ENCODE measurements at regions not wholly inside any gene's neighbourhood (a gene's known extent, or its start where the extent isn't known, plus 50 kb on each side); places are given as distances from the start of the nearest gene placed in this dataset.

GRCh38 chr6:37103169-37104039 is 66.5 kb upstream of the PIM1 start:
- in situ Hi-C loops (cut with MboI; ENCODE audit: low pct_unique_long_range_greater_than_20kb, low sequenced_read_pairs) = no loop called here
- peak; percentile 58 for DNase-seq

- DNase-seq = no peak
- in situ Hi-C loops (cut with MboI; ENCODE audit: low pct_unique_long_range_greater_than_20kb, low sequenced_read_pairs) = no loop called here
These were observed 65.2 kb upstream of the PIM1 start for GRCh38 chr6:37104824-37105147.

GRCh38 chr6:37105148-37106050 is 64.6 kb upstream of the PIM1 start:
- in situ Hi-C loops (cut with MboI; ENCODE audit: low pct_unique_long_range_greater_than_20kb, low sequenced_read_pairs) = no loop called here

GRCh38 chr6:37106051-37106363 is 63.9 kb upstream of the PIM1 start:
- no peak for DNase-seq
- in situ Hi-C loops (cut with MboI; ENCODE audit: low pct_unique_long_range_greater_than_20kb, low sequenced_read_pairs) = no loop called here

More at GRCh38 chr6:37105148-37106050, 64.6 kb upstream of the PIM1 start:
- no peak for DNase-seq

- in situ Hi-C loops (cut with MboI; ENCODE audit: low pct_unique_long_range_greater_than_20kb, low sequenced_read_pairs) = no loop called here
- no peak for DNase-seq
These were observed 63.4 kb upstream of the PIM1 start for GRCh38 chr6:37106554-37106953.

GRCh38 chr6:37106982-37107491 is 62.9 kb upstream of the PIM1 start:
- in situ Hi-C loops (cut with MboI; ENCODE audit: low pct_unique_long_range_greater_than_20kb, low sequenced_read_pairs) = no loop called here
- no peak for DNase-seq

GRCh38 chr6:37109714-37110499 is 60.0 kb upstream of the PIM1 start:
- in situ Hi-C loops (cut with MboI; ENCODE audit: low pct_unique_long_range_greater_than_20kb, low sequenced_read_pairs) = no loop called here
- DNase-seq = no peak

- in situ Hi-C loops (cut with MboI; ENCODE audit: low pct_unique_long_range_greater_than_20kb, low sequenced_read_pairs) = no loop called here
- no peak for DNase-seq
These were observed 59.2 kb upstream of the PIM1 start for GRCh38 chr6:37110500-37111461.

GRCh38 chr6:37113976-37114375 is 56.0 kb upstream of the PIM1 start:
- in situ Hi-C loops (cut with MboI; ENCODE audit: low pct_unique_long_range_greater_than_20kb, low sequenced_read_pairs) = no loop called here
- no peak for DNase-seq

GRCh38 chr6:37114612-37115011 is 55.3 kb upstream of the PIM1 start:
- in situ Hi-C loops (cut with MboI; ENCODE audit: low pct_unique_long_range_greater_than_20kb, low sequenced_read_pairs) = no loop called here

GRCh38 chr6:37115236-37115895 is 54.6 kb upstream of the PIM1 start:
- no peak for DNase-seq
- in situ Hi-C loops (cut with MboI; ENCODE audit: low pct_unique_long_range_greater_than_20kb, low sequenced_read_pairs) = no loop called here

More at GRCh38 chr6:37114612-37115011, 55.3 kb upstream of the PIM1 start:
- DNase-seq = no peak

- in situ Hi-C loops (cut with MboI; ENCODE audit: low pct_unique_long_range_greater_than_20kb, low sequenced_read_pairs) = no loop called here
- DNase-seq = no peak
These were observed 53.6 kb upstream of the PIM1 start for GRCh38 chr6:37116326-37116725.

- no peak for DNase-seq
- in situ Hi-C loops (cut with MboI; ENCODE audit: low pct_unique_long_range_greater_than_20kb, low sequenced_read_pairs) = no loop called here
These were observed 50.5 kb upstream of the PIM1 start for GRCh38 chr6:37119387-37119886.
